ENCODE measurements at regions not wholly inside any gene's neighbourhood (a gene's known extent, or its start where the extent isn't known, plus 50 kb on each side); places are given as distances from the start of the nearest gene placed in this dataset.
A peak's percentile ranks its signal among the peaks of the same experiment; 100 is the strongest.

- CTCF ChIA-PET, result no interaction called here
- Mint-ChIP-seq H3K9me3 (no peaks in the 10 kb centered on the region), H3K4me1 (peaks cover 35% of the 10 kb centered on the region), H3K27me3 (no peaks in the 10 kb centered on the region), H3K36me3 (ENCODE audit: low read depth) (peaks cover 74% of the 10 kb centered on the region), H3K4me3 (no peak overlapping the region), H3K27ac (peak overlapping the region; percentile 73)
- DNase-seq, result no peak
- TF ChIP-seq CTCF (IDR thresholded peaks at IDR 0.05), result no peak
- POLR2A ChIA-PET, result interaction anchor here (0.7 to 2.7 kb wide), 6 partner anchors 9 to 137 kb away, joined by 3 to 13 read pairs (median 6); no protein-coding TSS in a partner anchor
- intact Hi-C loops (cut with micrococcal nuclease), result no loop called here
- ATAC-seq (ENCODE audit: low read depth), result no peak
These were observed 321.0 kb downstream of the TMEM121 start for GRCh38 chr14:105847400-105847799.

GRCh38 chr14:105848570-105848969 lies 322.2 kb downstream of the TMEM121 start:
- TF ChIP-seq CTCF (IDR thresholded peaks at IDR 0.05), result no peak
- CTCF ChIA-PET, result no interaction called here
- peaks cover 37% of the 10 kb centered on the region for H3K4me1 Mint-ChIP-seq
- H3K27me3 Mint-ChIP-seq, result no peaks in the 10 kb centered on the region
- POLR2A ChIA-PET, result interaction anchor here (0.9 to 2.7 kb wide), 5 partner anchors 8 to 30 kb away, joined by 4 to 13 read pairs (median 8); no protein-coding TSS in a partner anchor
- ATAC-seq (ENCODE audit: low read depth) (no peak), DNase-seq (no peak)
- H3K4me3 Mint-ChIP-seq, result no peak overlapping the region
- H3K36me3 Mint-ChIP-seq (ENCODE audit: low read depth), result peaks cover 70% of the 10 kb centered on the region
- intact Hi-C loops (cut with micrococcal nuclease), result no loop called here
- H3K9me3 Mint-ChIP-seq, result no peaks in the 10 kb centered on the region
- H3K27ac Mint-ChIP-seq, result peak overlapping the region; percentile 73

- H3K27ac Mint-ChIP-seq, result peak overlapping the region; percentile 80
- H3K4me1 Mint-ChIP-seq, result peaks cover 50% of the 10 kb centered on the region
- DNase-seq, result no peak
- CTCF ChIA-PET, result no interaction called here
- H3K27me3 Mint-ChIP-seq, result no peaks in the 10 kb centered on the region
- intact Hi-C loops (cut with micrococcal nuclease), result loop anchor here (5.0 to 10.0 kb wide), 2 partner anchors 73 to 275 kb away; no protein-coding TSS in a partner anchor
- POLR2A ChIA-PET, result interaction anchor here (0.9 to 2.8 kb wide), 8 partner anchors 11 to 139 kb away, joined by 3 to 39 read pairs (median 4); no protein-coding TSS in a partner anchor
- TF ChIP-seq CTCF (IDR thresholded peaks at IDR 0.05), result no peak
- no peak overlapping the region for H3K4me3 Mint-ChIP-seq
- H3K36me3 Mint-ChIP-seq (ENCODE audit: low read depth), result peaks cover 71% of the 10 kb centered on the region
- H3K9me3 Mint-ChIP-seq, result no peaks in the 10 kb centered on the region
- no peak for ATAC-seq (ENCODE audit: low read depth)
These were observed 323.7 kb downstream of the TMEM121 start for GRCh38 chr14:105849933-105850626.

- H3K4me1 Mint-ChIP-seq, result peaks cover 54% of the 10 kb centered on the region
These were observed 324.6 kb downstream of the TMEM121 start for GRCh38 chr14:105850853-105851581.

More at GRCh38 chr14:105850853-105851581, 324.6 kb downstream of the TMEM121 start:
- no peaks in the 10 kb centered on the region for H3K27me3 Mint-ChIP-seq
- peaks cover 75% of the 10 kb centered on the region for H3K36me3 Mint-ChIP-seq (ENCODE audit: low read depth)
- H3K27ac Mint-ChIP-seq, result peak overlapping the region; percentile 99
- DNase-seq (no peak), ATAC-seq (ENCODE audit: low read depth) (no peak)
- TF ChIP-seq CTCF (IDR thresholded peaks at IDR 0.05), result no peak
- ChIA-PET CTCF (no interaction called here), POLR2A (interaction anchor here (0.7 to 2.8 kb wide), 9 partner anchors 10 to 140 kb away, joined by 3 to 39 read pairs (median 3); no protein-coding TSS in a partner anchor)
- intact Hi-C loops (cut with micrococcal nuclease), result loop anchor here (5.0 to 10.0 kb wide), 2 partner anchors 74 to 274 kb away; no protein-coding TSS in a partner anchor
- H3K9me3 Mint-ChIP-seq, result no peaks in the 10 kb centered on the region
- no peak overlapping the region for H3K4me3 Mint-ChIP-seq
